ENCODE measurements at regions not wholly inside any gene's neighbourhood (a gene's known extent, or its start where the extent isn't known, plus 50 kb on each side); places are given as distances from the start of the nearest gene placed in this dataset.

GRCh38 chr5:74295141-74295540, 345.4 kb downstream of the ENC1 start:
- DNase-seq, result no peak
- TF ChIP-seq POLR2A (IDR thresholded peaks at IDR 0.05) (no peak), CTCF (IDR thresholded peaks at IDR 0.05) (no peak)
- no peaks in the 10 kb centered on the region for H3K9me3 ChIP-seq
- intact Hi-C loops (cut with DNase I), result no loop called here
- no peak overlapping the region for H3K27ac ChIP-seq
- H3K36me3 ChIP-seq, result no peaks in the 10 kb centered on the region
- H3K27me3 ChIP-seq, result no peaks in the 10 kb centered on the region
- H3K4me1 ChIP-seq (ENCODE audit: insufficient read depth), result peaks cover 9% of the 10 kb centered on the region
- WGBS, 3 donors, result 94 to 98% (median 96%) methylated on average over 3 of the region's 3 CpGs
- H3K4me3 ChIP-seq, result no peak overlapping the region

DNA sequence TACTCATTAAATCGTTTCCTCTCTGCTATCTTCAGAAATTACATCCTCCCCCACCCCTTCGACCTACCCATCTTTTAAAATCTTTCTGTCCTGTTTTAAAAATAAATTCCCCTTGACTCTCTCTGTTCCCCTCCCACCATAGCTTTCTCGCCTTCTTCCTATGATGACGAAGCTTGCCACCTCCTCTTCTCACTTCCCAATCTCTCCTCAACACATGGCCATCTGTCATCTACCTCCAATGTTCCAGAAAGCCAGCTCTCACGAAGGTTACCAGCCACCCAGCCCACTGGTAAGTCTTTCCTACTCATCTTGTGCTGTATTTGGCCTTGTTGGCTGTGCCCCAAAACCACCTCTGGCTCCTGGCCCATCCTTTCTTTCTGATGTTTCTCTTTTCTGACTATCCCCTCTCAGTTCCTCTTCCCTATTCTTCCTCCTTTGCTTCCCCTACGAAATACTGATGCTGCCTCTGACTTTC, 346.3 kb downstream of the ENC1 start:
- H3K27ac ChIP-seq, result no peak overlapping the region
- DNase-seq, result peak in 4 of 5 donors; percentile 22 to 64 (median 42)
- H3K4me3 ChIP-seq, result no peak overlapping the region
- WGBS, 3 donors, result 71 to 75% (median 75%) methylated on average over 6 of the region's 6 CpGs
- TF ChIP-seq POLR2A (IDR thresholded peaks at IDR 0.05), result no peak
- no peak for TF ChIP-seq EP300 (IDR thresholded peaks at IDR 0.05)
- TF ChIP-seq CTCF (IDR thresholded peaks at IDR 0.05), result no peak
- H3K4me1 ChIP-seq (ENCODE audit: insufficient read depth), result peaks cover 11% of the 10 kb centered on the region
- no peaks in the 10 kb centered on the region for H3K36me3 ChIP-seq
- intact Hi-C loops (cut with DNase I), result no loop called here
- H3K27me3 ChIP-seq, result no peaks in the 10 kb centered on the region
- H3K9me3 ChIP-seq, result no peaks in the 10 kb centered on the region

DNA sequence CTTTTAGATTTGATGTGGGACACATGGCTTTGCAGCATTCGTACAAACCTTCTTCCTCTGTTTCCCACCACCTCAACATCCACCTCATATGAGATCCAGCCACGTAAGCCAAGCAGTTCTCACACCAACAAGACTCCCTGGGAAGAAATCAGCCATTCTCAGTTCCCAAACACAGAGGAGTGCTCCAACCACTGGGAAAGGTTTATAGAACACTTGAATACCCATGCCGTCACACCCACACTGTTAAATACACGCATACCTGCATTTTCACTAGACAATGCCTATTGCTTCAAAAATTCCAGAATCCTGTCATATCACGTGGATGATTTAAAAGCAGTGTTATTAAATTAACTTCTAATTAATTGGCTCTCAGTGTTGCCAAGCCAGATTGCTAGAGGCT, 347.3 kb downstream of the ENC1 start:
- no peak for DNase-seq
- TF ChIP-seq POLR2A (IDR thresholded peaks at IDR 0.05), result no peak
- TF ChIP-seq EP300 (IDR thresholded peaks at IDR 0.05), result no peak
- no peak for TF ChIP-seq CTCF (IDR thresholded peaks at IDR 0.05)
- Histone ChIP-seq H3K4me3 (no peak overlapping the region), H3K9me3 (no peaks in the 10 kb centered on the region), H3K36me3 (no peaks in the 10 kb centered on the region), H3K4me1 (ENCODE audit: insufficient read depth) (peaks cover 14% of the 10 kb centered on the region), H3K27me3 (no peaks in the 10 kb centered on the region), H3K27ac (no peak overlapping the region)
- WGBS, 3 donors, result 85 to 87% (median 86%) methylated on average over 5 of the region's 5 CpGs
- intact Hi-C loops (cut with DNase I), result no loop called here

DNA sequence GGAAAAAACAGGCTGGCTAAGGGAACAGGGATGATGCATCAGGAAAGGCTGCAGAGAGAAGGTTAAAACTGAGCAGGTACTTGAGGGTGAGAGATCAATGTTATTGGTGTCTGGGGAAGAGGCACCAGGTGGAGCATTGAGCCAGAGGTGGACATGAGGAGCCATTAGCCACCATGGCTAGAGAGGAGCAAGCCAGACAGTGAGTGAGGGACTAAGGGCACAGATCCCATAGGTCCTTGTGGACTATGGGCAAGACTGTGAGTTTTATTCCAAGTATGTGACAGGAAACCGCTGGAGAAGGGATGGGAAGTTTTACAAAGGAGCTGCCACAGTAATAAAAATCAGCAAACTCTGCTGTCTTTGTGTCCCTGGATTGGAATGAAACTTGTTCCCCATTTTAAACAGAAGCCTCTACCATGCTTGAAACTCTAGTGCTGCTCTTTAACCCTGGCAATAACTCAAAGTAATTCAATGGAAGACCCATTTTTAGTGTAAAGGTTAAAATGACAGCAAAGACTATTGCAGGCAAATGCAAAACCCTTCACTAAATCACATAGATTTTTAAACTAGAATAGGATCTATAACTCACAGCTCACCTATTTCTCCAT, 349.8 kb downstream of the ENC1 start:
- Histone ChIP-seq H3K9me3 (no peaks in the 10 kb centered on the region), H3K27ac (no peak overlapping the region), H3K36me3 (no peaks in the 10 kb centered on the region), H3K4me1 (ENCODE audit: insufficient read depth) (peaks cover 18% of the 10 kb centered on the region), H3K4me3 (no peak overlapping the region), H3K27me3 (no peaks in the 10 kb centered on the region)
- intact Hi-C loops (cut with DNase I), result no loop called here
- 69 to 89% (median 74%) methylated on average over 1 of the region's 1 CpG for WGBS, 3 donors
- no peak for DNase-seq
- TF ChIP-seq EP300 (IDR thresholded peaks at IDR 0.05), result no peak
- TF ChIP-seq POLR2A (IDR thresholded peaks at IDR 0.05), result no peak
- TF ChIP-seq CTCF (IDR thresholded peaks at IDR 0.05), result no peak

Measured in ovary (tissue), 7 donors.